ENCODE measurements at regions not wholly inside any gene's neighbourhood (a gene's known extent, or its start where the extent isn't known, plus 50 kb on each side); places are given as distances from the start of the nearest gene placed in this dataset.

- Histone ChIP-seq H3K36me3 (ENCODE audit: control insufficient read depth in 2 of 2, insufficient read depth in 1 of 2, low read length in 2 of 2) (no peaks in the 10 kb centered on the region), H3K27ac (ENCODE audit: extremely low read depth, low read depth, low read length) (no peak overlapping the region), H3K9me3 (ENCODE audit: control insufficient read depth, insufficient read depth, low read depth, low read length) (no peaks in the 10 kb centered on the region), H3K4me1 (ENCODE audit: control insufficient read depth, insufficient read depth, low read length) (peaks cover 4% of the 10 kb centered on the region; the same call in 1 of the 2 replicates), H3K4me3 (ENCODE audit: low read depth, low read length) (no peak overlapping the region)
- TF ChIP-seq ZNF664 (tag by site-specific recombination; IDR thresholded peaks at IDR 0.05), result no peak
- TF ChIP-seq ZNF112 (tag by site-specific recombination; IDR thresholded peaks at IDR 0.05), result no peak
- TF ChIP-seq ZNF121 (tag by site-specific recombination; IDR thresholded peaks at IDR 0.05), result no peak
- TF ChIP-seq ZBTB44 (tag by site-specific recombination; IDR thresholded peaks at IDR 0.05), result no peak
- TF ChIP-seq ZBTB48 (tag by site-specific recombination; IDR thresholded peaks at IDR 0.05), result no peak
- TF ChIP-seq ZNF221 (tag by site-specific recombination; IDR thresholded peaks at IDR 0.05; ENCODE audit: borderline replicate concordance), result no peak
- TF ChIP-seq FEZF1 (tag by site-specific recombination; IDR thresholded peaks at IDR 0.05), result no peak
- TF ChIP-seq ZNF280C (tag by site-specific recombination; IDR thresholded peaks at IDR 0.05), result no peak
- no peak for TF ChIP-seq SP7 (tag by site-specific recombination; IDR thresholded peaks at IDR 0.05)
- no peak for TF ChIP-seq HOXC10 (CRISPR knock-in tag; IDR thresholded peaks at IDR 0.05)
- TF ChIP-seq ZNF146 (tag by site-specific recombination; IDR thresholded peaks at IDR 0.05), result no peak
- no peak for TF ChIP-seq ZNF398 (tag by site-specific recombination; IDR thresholded peaks at IDR 0.05)
- no peak for TF ChIP-seq ZNF24 (tag by site-specific recombination; IDR thresholded peaks at IDR 0.05)
- no peak for TF ChIP-seq ZSCAN30 (tag by site-specific recombination; IDR thresholded peaks at IDR 0.05)
- no peak for TF ChIP-seq ZNF223 (tag by site-specific recombination; IDR thresholded peaks at IDR 0.05)
- no peak for TF ChIP-seq ZNF639 (tag by site-specific recombination; IDR thresholded peaks at IDR 0.05)
- TF ChIP-seq ZNF341 (tag by site-specific recombination; IDR thresholded peaks at IDR 0.05; ENCODE audit: low read depth), result no peak
- no peak for TF ChIP-seq ZNF114 (tag by site-specific recombination; IDR thresholded peaks at IDR 0.05)
- ChIA-PET CTCF (no interaction called here), POLR2A (no interaction called here)
Observed at GRCh38 chrX:39017716-39018115, 216.5 kb downstream of the MID1IP1 start.

- no peak overlapping the region for H3K27ac ChIP-seq (ENCODE audit: extremely low read depth, low read depth, low read length)
- POLR2A ChIA-PET, result no interaction called here
- H3K36me3 ChIP-seq (ENCODE audit: control insufficient read depth in 2 of 2, insufficient read depth in 1 of 2, low read length in 2 of 2), result no peaks in the 10 kb centered on the region
- no peak overlapping the region for H3K4me3 ChIP-seq (ENCODE audit: low read depth, low read length)
- CTCF ChIA-PET, result no interaction called here
- peaks cover 4% of the 10 kb centered on the region; the same call in 1 of the 2 replicates for H3K4me1 ChIP-seq (ENCODE audit: control insufficient read depth, insufficient read depth, low read length)
- no peaks in the 10 kb centered on the region for H3K9me3 ChIP-seq (ENCODE audit: control insufficient read depth, insufficient read depth, low read depth, low read length)
- TF ChIP-seq ATF2 (tag by site-specific recombination; IDR thresholded peaks at IDR 0.05; ENCODE audit: low read depth) (no peak), ZNF561 (tag by site-specific recombination; IDR thresholded peaks at IDR 0.05; ENCODE audit: borderline replicate concordance) (no peak), ZNF560 (tag by site-specific recombination; IDR thresholded peaks at IDR 0.05; ENCODE audit: borderline replicate concordance) (no peak), BCL6B (tag by site-specific recombination; IDR thresholded peaks at IDR 0.05) (no peak), ZBTB11 (tag by site-specific recombination; conservative IDR thresholded peaks at IDR 0.05; ENCODE audit: low read depth) (no peak)
Observed at GRCh38 chrX:39018541-39018940, 217.3 kb downstream of the MID1IP1 start.

Data from HEK293 (cell line).